ENCODE measurements at regions not wholly inside any gene's neighbourhood (a gene's known extent, or its start where the extent isn't known, plus 50 kb on each side); places are given as distances from the start of the nearest gene placed in this dataset.

DNA sequence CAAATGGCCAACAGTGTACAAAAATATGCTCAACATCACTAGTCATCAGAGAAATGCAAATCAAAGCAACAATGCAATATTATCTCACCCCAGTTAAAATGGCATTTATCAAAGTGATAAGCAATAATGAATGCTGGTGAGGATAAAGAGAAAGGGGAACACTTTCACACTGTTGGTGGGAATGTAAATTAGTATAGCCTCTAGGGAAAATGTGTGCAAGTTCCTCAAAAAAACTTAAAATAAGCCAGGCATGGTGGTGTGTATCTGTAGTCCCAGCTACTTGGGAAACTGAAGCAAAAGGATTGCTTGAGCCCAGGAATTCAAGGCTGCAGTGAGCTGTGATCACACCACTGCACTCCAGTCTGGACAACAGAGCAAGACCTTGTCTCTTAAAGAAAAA, 572.1 kb downstream of the NLGN4X start:
- TF ChIP-seq, protein P1, sequence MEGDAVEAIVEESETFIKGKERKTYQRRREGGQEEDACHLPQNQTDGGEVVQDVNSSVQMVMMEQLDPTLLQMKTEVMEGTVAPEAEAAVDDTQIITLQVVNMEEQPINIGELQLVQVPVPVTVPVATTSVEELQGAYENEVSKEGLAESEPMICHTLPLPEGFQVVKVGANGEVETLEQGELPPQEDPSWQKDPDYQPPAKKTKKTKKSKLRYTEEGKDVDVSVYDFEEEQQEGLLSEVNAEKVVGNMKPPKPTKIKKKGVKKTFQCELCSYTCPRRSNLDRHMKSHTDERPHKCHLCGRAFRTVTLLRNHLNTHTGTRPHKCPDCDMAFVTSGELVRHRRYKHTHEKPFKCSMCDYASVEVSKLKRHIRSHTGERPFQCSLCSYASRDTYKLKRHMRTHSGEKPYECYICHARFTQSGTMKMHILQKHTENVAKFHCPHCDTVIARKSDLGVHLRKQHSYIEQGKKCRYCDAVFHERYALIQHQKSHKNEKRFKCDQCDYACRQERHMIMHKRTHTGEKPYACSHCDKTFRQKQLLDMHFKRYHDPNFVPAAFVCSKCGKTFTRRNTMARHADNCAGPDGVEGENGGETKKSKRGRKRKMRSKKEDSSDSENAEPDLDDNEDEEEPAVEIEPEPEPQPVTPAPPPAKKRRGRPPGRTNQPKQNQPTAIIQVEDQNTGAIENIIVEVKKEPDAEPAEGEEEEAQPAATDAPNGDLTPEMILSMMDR (IDR thresholded peaks at IDR 0.05), result no peak
- no peak for TF ChIP-seq POLR2A (IDR thresholded peaks at IDR 0.05)

Measured in lower leg skin (tissue), 3 donors.